SU-DHL-6 (cell line): ENCODE measurements at regions not wholly inside any gene's neighbourhood (a gene's known extent, or its start where the extent isn't known, plus 50 kb on each side); places are given as distances from the start of the nearest gene placed in this dataset.

Experiments
- CTCF ChIP-seq: fragments of 200-600 bp; sonication (generic); IDR thresholded peaks from one replicate; pipeline ENCODE4 v1.5.1; 2017; ENCODE audit warnings: antibody characterized with exemption, mild to moderate bottlenecking, low read length, moderate library complexity; ENCODE audit not compliant: insufficient read depth, poor library complexity, severe bottlenecking
- EZH2phosphoT487 ChIP-seq: fragments of 200-600 bp; sonication (generic), shearing (Covaris generic); conservative IDR thresholded peaks from 2 replicates; pipeline ENCODE4 v1.6.1; 2018; ENCODE audit warnings: mild to moderate bottlenecking, antibody characterized with exemption, low read length, moderate library complexity, mixed read lengths

GRCh38 chr1:234689236-234689635 is 79.3 kb upstream of the IRF2BP2 start:
- TF ChIP-seq CTCF (no peak), EZH2phosphoT487 (no peak)
